Left kidney (tissue), 1 donor: ENCODE measurements at regions not wholly inside any gene's neighbourhood (a gene's known extent, or its start where the extent isn't known, plus 50 kb on each side); places are given as distances from the start of the nearest gene placed in this dataset.

Experiments used
- DNase-seq: peaks from one replicate; pipeline ENCODE4 v3.0.0-alpha.2; 2013

GRCh38 chrX:5080791-5081190 lies 1147.9 kb downstream of the NLGN4X start:
- DNase-seq, result no peak

GRCh38 chrX:5068550-5068949 lies 1160.1 kb downstream of the NLGN4X start:
- no peak for DNase-seq

GRCh38 chrX:5057786-5058185 lies 1170.9 kb downstream of the NLGN4X start:
- DNase-seq, result no peak

- no peak for DNase-seq
Measured at GRCh38 chrX:5054852-5055251, 1173.8 kb downstream of the NLGN4X start.

- no peak for DNase-seq
Measured at GRCh38 chrX:5051831-5052491, 1176.7 kb downstream of the NLGN4X start.

GRCh38 chrX:5042563-5042962 lies 1186.1 kb downstream of the NLGN4X start:
- DNase-seq, result no peak

- no peak for DNase-seq
Measured at GRCh38 chrX:5031792-5032191, 1196.9 kb downstream of the NLGN4X start.

- no peak for DNase-seq
Measured at GRCh38 chrX:5015451-5015850, 1213.2 kb downstream of the NLGN4X start.

GRCh38 chrX:4994855-4995254 lies 1233.8 kb downstream of the NLGN4X start:
- DNase-seq, result no peak

GRCh38 chrX:4978613-4979012 lies 1250.1 kb downstream of the NLGN4X start:
- no peak for DNase-seq

GRCh38 chrX:4971646-4972045 lies 1257.0 kb downstream of the NLGN4X start:
- DNase-seq, result no peak

- no peak for DNase-seq
Measured at GRCh38 chrX:4964112-4964511, 1250.7 kb upstream of the PRKX start.

- no peak for DNase-seq
Measured at GRCh38 chrX:4963432-4963831, 1250.0 kb upstream of the PRKX start.

GRCh38 chrX:4944767-4945166 lies 1231.3 kb upstream of the PRKX start:
- DNase-seq, result no peak

GRCh38 chrX:4936315-4936714 lies 1222.9 kb upstream of the PRKX start:
- DNase-seq, result no peak

GRCh38 chrX:4935846-4936245 lies 1222.4 kb upstream of the PRKX start:
- DNase-seq, result no peak

- DNase-seq, result no peak
Measured at GRCh38 chrX:4935401-4935800, 1222.0 kb upstream of the PRKX start.

- DNase-seq, result no peak
Measured at GRCh38 chrX:4932790-4933189, 1219.3 kb upstream of the PRKX start.

GRCh38 chrX:4930426-4930825 lies 1217.0 kb upstream of the PRKX start:
- no peak for DNase-seq

GRCh38 chrX:4925911-4926310 lies 1212.5 kb upstream of the PRKX start:
- no peak for DNase-seq

- no peak for DNase-seq
Measured at GRCh38 chrX:4909348-4909747, 1195.9 kb upstream of the PRKX start.

- DNase-seq, result no peak
Measured at GRCh38 chrX:4905576-4905975, 1192.1 kb upstream of the PRKX start.

GRCh38 chrX:4881277-4881676 lies 1167.8 kb upstream of the PRKX start:
- DNase-seq, result peak; percentile 5

GRCh38 chrX:4878640-4879039 lies 1165.2 kb upstream of the PRKX start:
- no peak for DNase-seq

GRCh38 chrX:4876268-4876667 lies 1162.8 kb upstream of the PRKX start:
- DNase-seq, result no peak
